ENCODE measurements at regions not wholly inside any gene's neighbourhood (a gene's known extent, or its start where the extent isn't known, plus 50 kb on each side); places are given as distances from the start of the nearest gene placed in this dataset.
"Not testable (repeated sequence)": the region's sequence is repeated elsewhere in the genome, so short reads cannot be mapped to it uniquely, and the experiment has no call there.

DNA sequence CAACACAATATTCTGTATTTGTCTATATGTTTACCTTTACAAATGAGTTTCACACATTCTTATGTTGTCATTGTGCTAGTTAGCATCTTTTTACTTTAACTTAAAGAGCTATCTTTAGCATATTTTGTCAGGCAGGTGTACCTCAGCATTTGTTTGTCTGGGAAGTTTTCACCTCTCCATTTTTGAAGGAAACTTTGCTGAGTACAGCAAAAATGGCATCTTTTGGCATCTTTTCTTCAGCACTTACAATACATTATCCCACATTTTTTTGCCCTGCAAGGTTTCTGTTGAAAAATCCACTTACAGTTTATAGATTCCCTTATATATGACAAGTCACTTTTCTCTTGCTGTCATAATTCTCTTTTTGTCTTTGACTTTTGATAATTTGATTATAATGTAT is 171.3 kb upstream of the XIRP2 start:
- Histone ChIP-seq H3K9me3 (no peaks in the 10 kb centered on the region), H3K27ac (no peak overlapping the region), H3K36me3 (no peaks in the 10 kb centered on the region), H3K27me3 (no peaks in the 10 kb centered on the region), H3K4me3 (no peak overlapping the region), H3K4me1 (no peaks in the 10 kb centered on the region)
- in situ Hi-C loops (cut with MboI; ENCODE audit: low sequenced_read_pairs in 4 of 4) = no loop called here
- TF ChIP-seq, protein P1, sequence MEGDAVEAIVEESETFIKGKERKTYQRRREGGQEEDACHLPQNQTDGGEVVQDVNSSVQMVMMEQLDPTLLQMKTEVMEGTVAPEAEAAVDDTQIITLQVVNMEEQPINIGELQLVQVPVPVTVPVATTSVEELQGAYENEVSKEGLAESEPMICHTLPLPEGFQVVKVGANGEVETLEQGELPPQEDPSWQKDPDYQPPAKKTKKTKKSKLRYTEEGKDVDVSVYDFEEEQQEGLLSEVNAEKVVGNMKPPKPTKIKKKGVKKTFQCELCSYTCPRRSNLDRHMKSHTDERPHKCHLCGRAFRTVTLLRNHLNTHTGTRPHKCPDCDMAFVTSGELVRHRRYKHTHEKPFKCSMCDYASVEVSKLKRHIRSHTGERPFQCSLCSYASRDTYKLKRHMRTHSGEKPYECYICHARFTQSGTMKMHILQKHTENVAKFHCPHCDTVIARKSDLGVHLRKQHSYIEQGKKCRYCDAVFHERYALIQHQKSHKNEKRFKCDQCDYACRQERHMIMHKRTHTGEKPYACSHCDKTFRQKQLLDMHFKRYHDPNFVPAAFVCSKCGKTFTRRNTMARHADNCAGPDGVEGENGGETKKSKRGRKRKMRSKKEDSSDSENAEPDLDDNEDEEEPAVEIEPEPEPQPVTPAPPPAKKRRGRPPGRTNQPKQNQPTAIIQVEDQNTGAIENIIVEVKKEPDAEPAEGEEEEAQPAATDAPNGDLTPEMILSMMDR (IDR thresholded peaks at IDR 0.05 in 4 of 5, conservative IDR thresholded peaks at IDR 0.05 in 1 of 5) = no peak
- TF ChIP-seq POLR2A (IDR thresholded peaks at IDR 0.05) = no peak
- ATAC-seq = no peak
- no peak for DNase-seq
- intact Hi-C loops (cut with DNase I; ENCODE audit: low total_unique reads) = no loop called here

DNA sequence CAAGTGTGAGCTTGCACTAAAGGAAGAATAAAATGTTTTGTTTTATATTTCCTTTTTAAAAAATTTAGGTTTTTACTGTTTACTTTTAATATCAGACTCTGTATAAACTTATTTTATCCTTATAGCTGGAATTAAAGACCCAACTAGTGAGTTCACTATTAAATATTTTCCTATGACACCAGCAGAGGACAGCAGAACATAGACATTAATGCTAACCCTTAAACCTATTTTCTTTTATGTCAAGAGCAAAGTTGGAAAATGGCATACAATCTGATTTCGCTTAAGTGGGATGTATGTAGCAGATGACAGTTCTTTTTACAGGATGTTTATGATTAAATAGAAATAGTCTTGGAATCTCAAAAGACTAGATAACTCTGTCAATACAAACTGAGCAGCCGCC is 188.2 kb upstream of the XIRP2 start:
- no peak overlapping the region for H3K4me3 ChIP-seq
- H3K9me3 ChIP-seq = no peaks in the 10 kb centered on the region
- DNase-seq (no peak), ATAC-seq (peak in 1 of 2 donors; percentile 30)
- no peaks in the 10 kb centered on the region for H3K27me3 ChIP-seq
- no peaks in the 10 kb centered on the region for H3K36me3 ChIP-seq
- TF ChIP-seq, protein P1 (IDR thresholded peaks at IDR 0.05 in 4 of 5, conservative IDR thresholded peaks at IDR 0.05 in 1 of 5) = peak in 3 of 5 experiments; percentile 8 to 34 (median 20)
- no peak for TF ChIP-seq POLR2A (IDR thresholded peaks at IDR 0.05)
- in situ Hi-C loops (cut with MboI; ENCODE audit: low sequenced_read_pairs in 4 of 4) (no loop called here), intact Hi-C loops (cut with DNase I; ENCODE audit: low total_unique reads) (no loop called here)
- H3K4me1 ChIP-seq = no peaks in the 10 kb centered on the region
- no peak overlapping the region for H3K27ac ChIP-seq

DNA sequence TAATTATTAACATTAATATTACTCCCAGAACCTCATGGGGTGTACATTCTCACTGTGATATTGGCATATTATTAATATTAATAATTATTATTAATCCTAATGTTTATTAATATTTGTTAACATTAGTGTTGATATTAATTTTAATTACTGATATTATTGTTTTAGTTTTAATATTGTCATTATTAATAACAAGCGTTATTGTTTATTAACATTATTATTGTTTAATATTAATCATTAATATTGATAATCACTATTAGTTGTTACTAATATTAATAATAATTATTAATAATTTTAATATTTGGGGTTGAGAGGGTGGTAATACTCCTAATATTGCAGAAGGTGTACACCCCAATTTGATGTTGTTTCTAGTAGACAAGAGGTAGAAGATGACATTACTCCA is 193.1 kb upstream of the XIRP2 start:
- Histone ChIP-seq H3K9me3 (no peaks in the 10 kb centered on the region), H3K27ac (no peak overlapping the region), H3K36me3 (no peaks in the 10 kb centered on the region), H3K4me3 (no peak overlapping the region), H3K4me1 (no peaks in the 10 kb centered on the region), H3K27me3 (no peaks in the 10 kb centered on the region)
- intact Hi-C loops (cut with DNase I; ENCODE audit: low total_unique reads) (loop anchor here (5.0 kb wide), 1 partner anchor 517 kb away; no protein-coding TSS in a partner anchor), in situ Hi-C loops (cut with MboI; ENCODE audit: low sequenced_read_pairs in 4 of 4) (no loop called here)
- TF ChIP-seq, protein P1 (IDR thresholded peaks at IDR 0.05 in 4 of 5, conservative IDR thresholded peaks at IDR 0.05 in 1 of 5) = no peak
- TF ChIP-seq POLR2A (IDR thresholded peaks at IDR 0.05) = no peak
- no peak for ATAC-seq
- no peak for DNase-seq

DNA sequence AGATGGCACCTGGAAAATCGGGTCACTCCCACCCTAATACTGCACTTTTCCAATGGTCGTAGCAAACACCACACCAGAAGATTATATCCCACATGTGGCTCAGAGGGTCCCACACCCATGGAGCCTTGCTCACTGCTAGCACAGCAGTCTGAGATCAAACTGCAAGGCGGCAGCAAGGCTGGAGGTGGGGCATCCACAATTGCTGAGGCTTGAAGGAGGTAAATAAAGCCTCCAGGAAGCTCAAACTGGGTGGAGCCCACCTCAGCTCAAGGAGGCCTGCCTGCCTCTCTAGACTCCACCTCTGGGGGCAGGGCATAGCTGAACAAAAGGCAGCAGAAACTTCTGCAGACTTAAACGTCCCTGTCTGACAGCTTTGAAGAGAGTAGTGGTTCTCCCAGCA is 192.0 kb upstream of the SCN7A start:
- H3K27ac ChIP-seq; intact Hi-C loops (cut with DNase I; ENCODE audit: low total_unique reads); H3K9me3 ChIP-seq; DNase-seq; in situ Hi-C loops (cut with MboI; ENCODE audit: low sequenced_read_pairs in 4 of 4); H3K36me3 ChIP-seq; H3K27me3 ChIP-seq; H3K4me1 ChIP-seq; ATAC-seq; H3K4me3 ChIP-seq: not testable (repeated sequence)

DNA sequence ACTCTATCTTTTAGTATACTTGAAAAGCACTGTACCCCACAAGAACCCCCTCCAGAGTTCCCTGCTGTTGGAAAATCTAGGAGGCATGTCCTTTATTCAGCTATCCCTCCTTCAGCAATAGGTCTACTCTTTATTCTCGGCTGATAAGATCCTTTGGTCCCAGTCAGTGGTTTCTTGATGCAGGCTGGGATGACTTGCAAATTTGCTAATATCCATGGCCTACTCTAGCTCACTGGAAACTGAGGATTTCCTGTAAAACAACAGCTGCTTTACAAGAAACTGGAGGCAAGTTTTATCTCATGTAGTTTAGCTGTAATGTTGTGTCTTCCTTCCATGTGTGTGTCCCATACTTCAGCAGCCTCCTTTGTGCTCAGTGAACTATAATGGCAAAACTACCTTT is 183.9 kb upstream of the SCN7A start:
- no peak for DNase-seq
- Histone ChIP-seq H3K27me3 (no peaks in the 10 kb centered on the region), H3K27ac (no peak overlapping the region), H3K9me3 (no peaks in the 10 kb centered on the region), H3K36me3 (no peaks in the 10 kb centered on the region), H3K4me3 (no peak overlapping the region), H3K4me1 (no peaks in the 10 kb centered on the region)
- no peak for TF ChIP-seq POLR2A (IDR thresholded peaks at IDR 0.05)
- TF ChIP-seq, protein P1 (IDR thresholded peaks at IDR 0.05 in 4 of 5, conservative IDR thresholded peaks at IDR 0.05 in 1 of 5) = no peak
- ATAC-seq = no peak
- intact Hi-C loops (cut with DNase I; ENCODE audit: low total_unique reads) (no loop called here), in situ Hi-C loops (cut with MboI; ENCODE audit: low sequenced_read_pairs in 4 of 4) (no loop called here)
